ENCODE measurements at regions not wholly inside any gene's neighbourhood (a gene's known extent, or its start where the extent isn't known, plus 50 kb on each side); places are given as distances from the start of the nearest gene placed in this dataset.

DNA sequence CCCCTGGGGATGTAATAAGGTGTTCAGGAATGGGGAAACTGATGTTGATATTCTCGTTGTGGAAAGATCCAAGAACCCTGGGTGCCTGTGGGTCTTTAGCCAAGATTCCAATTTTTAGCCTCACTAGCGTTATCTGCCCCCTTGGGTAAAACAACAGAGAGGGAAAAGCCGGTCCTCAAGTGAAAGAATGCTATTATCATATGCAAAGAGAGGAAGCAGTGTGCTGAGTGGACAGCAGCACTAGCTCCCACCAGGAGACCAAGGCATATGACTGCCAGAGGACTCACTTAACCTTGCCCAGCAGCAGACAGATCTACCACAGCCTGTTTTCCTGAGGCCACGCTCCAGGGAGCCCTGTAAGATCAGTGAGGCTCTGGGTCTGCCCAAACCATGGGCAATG lies 257.9 kb upstream of the CPEB2 start:
- TF ChIP-seq CTCF (IDR thresholded peaks at IDR 0.05) (no peak), POLR2A (IDR thresholded peaks at IDR 0.05) (no peak)
